Gastroesophageal sphincter (tissue), 3 donors: ENCODE measurements at regions not wholly inside any gene's neighbourhood (a gene's known extent, or its start where the extent isn't known, plus 50 kb on each side); places are given as distances from the start of the nearest gene placed in this dataset.

Experiments used
- CTCF ChIP-seq, 4 experiments: fragments of 200-600 bp in 2 of 4; fragments of 450-650 bp in 2 of 4; sonication (generic) in 1 of 4; IDR thresholded peaks; one replicate each; pipeline ENCODE4 v1.5.1; 2017 to 2019; ENCODE audit warnings: antibody characterized with exemption in 4 of 4, mild to moderate bottlenecking in 2 of 4, moderate library complexity in 2 of 4
- POLR2A ChIP-seq, 2 donors: fragments of 450-650 bp; IDR thresholded peaks; one replicate each; pipeline ENCODE4 v1.6.1; 2017; ENCODE audit warnings: antibody characterized with exemption in 2 of 2, mild to moderate bottlenecking in 2 of 2, moderate library complexity in 1 of 2

- TF ChIP-seq CTCF (IDR thresholded peaks at IDR 0.05) (no peak), POLR2A (IDR thresholded peaks at IDR 0.05) (no peak)
Measured at GRCh38 chr2:75411574-75411973, 149.2 kb downstream of the EVA1A start.
